ENCODE measurements at regions not wholly inside any gene's neighbourhood (a gene's known extent, or its start where the extent isn't known, plus 50 kb on each side); places are given as distances from the start of the nearest gene placed in this dataset.
"Not testable (repeated sequence)": the region's sequence is repeated elsewhere in the genome, so short reads cannot be mapped to it uniquely, and the experiment has no call there.

- H3K9me3 ChIP-seq (ENCODE audit: control insufficient read depth in 1 of 2, low read length in 2 of 2); H3K36me3 Mint-ChIP-seq; H3K27ac Mint-ChIP-seq; H3K4me1 Mint-ChIP-seq; CTCF ChIA-PET (ENCODE audit: partially characterized antibody); H3K9me3 Mint-ChIP-seq; H3K4me3 ChIP-seq (ENCODE audit: low read length in 2 of 2); H3K36me3 ChIP-seq (ENCODE audit: insufficient read depth, low read length); H3K4me3 Mint-ChIP-seq; H3K27ac ChIP-seq (ENCODE audit: low read depth, low read length); H3K27me3 ChIP-seq (ENCODE audit: insufficient read depth, low read length); POLR2A ChIA-PET (ENCODE audit: partially characterized antibody); intact Hi-C loops (cut with micrococcal nuclease); DNase-seq; H3K4me1 ChIP-seq (ENCODE audit: insufficient read depth, low read length); H3K27me3 Mint-ChIP-seq: not testable (repeated sequence)
Observed at GRCh38 chr2:87254562-87254961, 232.9 kb upstream of the PLGLB1 start.

- H3K9me3 Mint-ChIP-seq; H3K27me3 ChIP-seq (ENCODE audit: insufficient read depth, low read length); H3K27ac Mint-ChIP-seq; H3K27me3 Mint-ChIP-seq; DNase-seq; H3K4me3 ChIP-seq (ENCODE audit: low read length in 2 of 2); H3K4me1 ChIP-seq (ENCODE audit: insufficient read depth, low read length); CTCF ChIA-PET (ENCODE audit: partially characterized antibody); H3K9me3 ChIP-seq (ENCODE audit: control insufficient read depth in 1 of 2, low read length in 2 of 2); H3K4me1 Mint-ChIP-seq; POLR2A ChIA-PET (ENCODE audit: partially characterized antibody); H3K36me3 Mint-ChIP-seq; intact Hi-C loops (cut with micrococcal nuclease); H3K27ac ChIP-seq (ENCODE audit: low read depth, low read length); H3K36me3 ChIP-seq (ENCODE audit: insufficient read depth, low read length): not testable (repeated sequence)
- H3K4me3 Mint-ChIP-seq: peak overlapping the region in 6 of 8 donors; percentile 20 to 66 (median 55)
Observed at GRCh38 chr2:87255410-87255809, 233.8 kb upstream of the PLGLB1 start.

- H3K36me3 ChIP-seq (ENCODE audit: insufficient read depth, low read length); H3K27me3 ChIP-seq (ENCODE audit: insufficient read depth, low read length); H3K27me3 Mint-ChIP-seq; POLR2A ChIA-PET (ENCODE audit: partially characterized antibody); CTCF ChIA-PET (ENCODE audit: partially characterized antibody); H3K4me3 ChIP-seq (ENCODE audit: low read length in 2 of 2); H3K36me3 Mint-ChIP-seq; H3K27ac Mint-ChIP-seq; DNase-seq; intact Hi-C loops (cut with micrococcal nuclease); H3K27ac ChIP-seq (ENCODE audit: low read depth, low read length); H3K9me3 ChIP-seq (ENCODE audit: control insufficient read depth in 1 of 2, low read length in 2 of 2); H3K4me3 Mint-ChIP-seq; H3K4me1 ChIP-seq (ENCODE audit: insufficient read depth, low read length); H3K4me1 Mint-ChIP-seq; H3K9me3 Mint-ChIP-seq: not testable (repeated sequence)
Observed at GRCh38 chr2:87258887-87259286, 237.2 kb upstream of the PLGLB1 start.

GRCh38 chr2:87262184-87262702, 240.6 kb upstream of the PLGLB1 start:
- CTCF ChIA-PET (ENCODE audit: partially characterized antibody); H3K9me3 Mint-ChIP-seq: not testable (repeated sequence)

GRCh38 chr2:87263868-87264518, 242.3 kb upstream of the PLGLB1 start:
- H3K4me3 Mint-ChIP-seq; H3K27ac Mint-ChIP-seq; H3K4me3 ChIP-seq (ENCODE audit: low read length in 2 of 2); H3K27ac ChIP-seq (ENCODE audit: low read depth, low read length); H3K9me3 ChIP-seq (ENCODE audit: control insufficient read depth in 1 of 2, low read length in 2 of 2); POLR2A ChIA-PET (ENCODE audit: partially characterized antibody); H3K4me1 ChIP-seq (ENCODE audit: insufficient read depth, low read length); H3K27me3 Mint-ChIP-seq; H3K9me3 Mint-ChIP-seq; H3K27me3 ChIP-seq (ENCODE audit: insufficient read depth, low read length); H3K36me3 ChIP-seq (ENCODE audit: insufficient read depth, low read length); DNase-seq; intact Hi-C loops (cut with micrococcal nuclease); CTCF ChIA-PET (ENCODE audit: partially characterized antibody); H3K36me3 Mint-ChIP-seq; H3K4me1 Mint-ChIP-seq: not testable (repeated sequence)

More at GRCh38 chr2:87262184-87262702, 240.6 kb upstream of the PLGLB1 start:
- H3K27me3 Mint-ChIP-seq; H3K27ac ChIP-seq (ENCODE audit: low read depth, low read length); H3K27me3 ChIP-seq (ENCODE audit: insufficient read depth, low read length); H3K4me3 ChIP-seq (ENCODE audit: low read length in 2 of 2); DNase-seq; POLR2A ChIA-PET (ENCODE audit: partially characterized antibody); H3K36me3 ChIP-seq (ENCODE audit: insufficient read depth, low read length); intact Hi-C loops (cut with micrococcal nuclease); H3K9me3 ChIP-seq (ENCODE audit: control insufficient read depth in 1 of 2, low read length in 2 of 2); H3K4me3 Mint-ChIP-seq; H3K4me1 Mint-ChIP-seq; H3K36me3 Mint-ChIP-seq; H3K4me1 ChIP-seq (ENCODE audit: insufficient read depth, low read length): not testable (repeated sequence)
- peak overlapping the region in 1 of 7 donors; percentile 11 for H3K27ac Mint-ChIP-seq

- H3K36me3 Mint-ChIP-seq; H3K36me3 ChIP-seq (ENCODE audit: insufficient read depth, low read length); H3K27ac ChIP-seq (ENCODE audit: low read depth, low read length): not testable (repeated sequence)
Observed at GRCh38 chr2:87275192-87275591, 253.5 kb upstream of the PLGLB1 start.

GRCh38 chr2:87275974-87276629, 254.5 kb upstream of the PLGLB1 start:
- CTCF ChIA-PET (ENCODE audit: partially characterized antibody); H3K4me3 ChIP-seq (ENCODE audit: low read length in 2 of 2); H3K36me3 ChIP-seq (ENCODE audit: insufficient read depth, low read length); DNase-seq; H3K27ac ChIP-seq (ENCODE audit: low read depth, low read length); H3K27me3 Mint-ChIP-seq; H3K27me3 ChIP-seq (ENCODE audit: insufficient read depth, low read length); H3K27ac Mint-ChIP-seq; H3K4me1 Mint-ChIP-seq; intact Hi-C loops (cut with micrococcal nuclease); H3K9me3 ChIP-seq (ENCODE audit: control insufficient read depth in 1 of 2, low read length in 2 of 2); H3K9me3 Mint-ChIP-seq; POLR2A ChIA-PET (ENCODE audit: partially characterized antibody); H3K4me3 Mint-ChIP-seq; H3K36me3 Mint-ChIP-seq; H3K4me1 ChIP-seq (ENCODE audit: insufficient read depth, low read length): not testable (repeated sequence)

More at GRCh38 chr2:87275192-87275591, 253.5 kb upstream of the PLGLB1 start:
- H3K4me3 ChIP-seq (ENCODE audit: low read length in 2 of 2); intact Hi-C loops (cut with micrococcal nuclease); H3K4me1 Mint-ChIP-seq; H3K27me3 ChIP-seq (ENCODE audit: insufficient read depth, low read length); H3K4me3 Mint-ChIP-seq; H3K9me3 ChIP-seq (ENCODE audit: control insufficient read depth in 1 of 2, low read length in 2 of 2); POLR2A ChIA-PET (ENCODE audit: partially characterized antibody); H3K27me3 Mint-ChIP-seq; DNase-seq; H3K9me3 Mint-ChIP-seq; H3K4me1 ChIP-seq (ENCODE audit: insufficient read depth, low read length); H3K27ac Mint-ChIP-seq; CTCF ChIA-PET (ENCODE audit: partially characterized antibody): not testable (repeated sequence)
